ENCODE measurements at regions not wholly inside any gene's neighbourhood (a gene's known extent, or its start where the extent isn't known, plus 50 kb on each side); places are given as distances from the start of the nearest gene placed in this dataset.

GRCh38 chr6:166689687-166690086, 62.6 kb upstream of the RPS6KA2 start:
- Histone ChIP-seq H3K4me1 (ENCODE audit: insufficient read depth, low read length, severe bottlenecking) (no peaks in the 10 kb centered on the region), H3K36me3 (ENCODE audit: insufficient read depth, low read length) (no peaks in the 10 kb centered on the region), H4K20me1 (ENCODE audit: insufficient read depth, low read length) (no peaks in the 10 kb centered on the region), H3K9ac (ENCODE audit: low read length) (no peak overlapping the region), H3K9me3 (ENCODE audit: low read length) (no peaks in the 10 kb centered on the region), H3F3A (ENCODE audit: insufficient read depth, low read length) (no peaks in the 10 kb centered on the region), H3K4me3 (ENCODE audit: low read depth, low read length, poor library complexity, severe bottlenecking) (no peak overlapping the region), H2AFZ (ENCODE audit: low read length) (no peak overlapping the region), H3K79me2 (ENCODE audit: insufficient read depth, low read length) (no peaks in the 10 kb centered on the region), H3K9me2 (ENCODE audit: low read depth, low read length) (no peaks in the 10 kb centered on the region), H3K4me2 (ENCODE audit: low read length) (no peak overlapping the region), H3K27ac (ENCODE audit: low read depth, low read length, poor library complexity, severe bottlenecking) (no peak overlapping the region), H3K27me3 (ENCODE audit: insufficient read depth, low read length) (peaks cover 7% of the 10 kb centered on the region)
- TF ChIP-seq CTCF (IDR thresholded peaks at IDR 0.05; ENCODE audit: low read length), result no peak
- no peak for TF ChIP-seq EZH2 (IDR thresholded peaks at IDR 0.05; ENCODE audit: borderline replicate concordance, low read length)

GRCh38 chr6:166688901-166689300, 61.9 kb upstream of the RPS6KA2 start:
- TF ChIP-seq EZH2 (IDR thresholded peaks at IDR 0.05; ENCODE audit: borderline replicate concordance, low read length) (no peak), CTCF (IDR thresholded peaks at IDR 0.05; ENCODE audit: low read length) (no peak)
- Histone ChIP-seq H3K4me3 (ENCODE audit: low read depth, low read length, poor library complexity, severe bottlenecking) (no peak overlapping the region), H4K20me1 (ENCODE audit: insufficient read depth, low read length) (no peaks in the 10 kb centered on the region), H3K9me3 (ENCODE audit: low read length) (no peaks in the 10 kb centered on the region), H3K9me2 (ENCODE audit: low read depth, low read length) (no peaks in the 10 kb centered on the region), H3K4me1 (ENCODE audit: insufficient read depth, low read length, severe bottlenecking) (no peaks in the 10 kb centered on the region), H2AFZ (ENCODE audit: low read length) (no peak overlapping the region), H3K4me2 (ENCODE audit: low read length) (no peak overlapping the region), H3F3A (ENCODE audit: insufficient read depth, low read length) (no peaks in the 10 kb centered on the region), H3K27ac (ENCODE audit: low read depth, low read length, poor library complexity, severe bottlenecking) (no peak overlapping the region), H3K36me3 (ENCODE audit: insufficient read depth, low read length) (no peaks in the 10 kb centered on the region), H3K27me3 (ENCODE audit: insufficient read depth, low read length) (peaks cover 7% of the 10 kb centered on the region), H3K79me2 (ENCODE audit: insufficient read depth, low read length) (no peaks in the 10 kb centered on the region), H3K9ac (ENCODE audit: low read length) (no peak overlapping the region)

- H3K79me2 ChIP-seq (ENCODE audit: insufficient read depth, low read length), result no peaks in the 10 kb centered on the region
- no peaks in the 10 kb centered on the region for H3K9me2 ChIP-seq (ENCODE audit: low read depth, low read length)
- no peak overlapping the region for H3K9ac ChIP-seq (ENCODE audit: low read length)
- no peak for TF ChIP-seq CTCF (IDR thresholded peaks at IDR 0.05; ENCODE audit: low read length)
- TF ChIP-seq EZH2 (IDR thresholded peaks at IDR 0.05; ENCODE audit: borderline replicate concordance, low read length), result no peak
- no peaks in the 10 kb centered on the region for H3K4me1 ChIP-seq (ENCODE audit: insufficient read depth, low read length, severe bottlenecking)
- H2AFZ ChIP-seq (ENCODE audit: low read length), result no peak overlapping the region
- no peak overlapping the region for H3K27ac ChIP-seq (ENCODE audit: low read depth, low read length, poor library complexity, severe bottlenecking)
- no peak overlapping the region for H3K4me2 ChIP-seq (ENCODE audit: low read length)
- H3K4me3 ChIP-seq (ENCODE audit: low read depth, low read length, poor library complexity, severe bottlenecking), result no peak overlapping the region
- H3F3A ChIP-seq (ENCODE audit: insufficient read depth, low read length), result no peaks in the 10 kb centered on the region
- H4K20me1 ChIP-seq (ENCODE audit: insufficient read depth, low read length), result no peaks in the 10 kb centered on the region
- H3K27me3 ChIP-seq (ENCODE audit: insufficient read depth, low read length), result peaks cover 7% of the 10 kb centered on the region
- H3K36me3 ChIP-seq (ENCODE audit: insufficient read depth, low read length), result no peaks in the 10 kb centered on the region
- H3K9me3 ChIP-seq (ENCODE audit: low read length), result no peaks in the 10 kb centered on the region
Measured at GRCh38 chr6:166687879-166688205, 60.8 kb upstream of the RPS6KA2 start.

Data from OCI-LY1 (cell line).